Erythroblast (primary cell): ENCODE measurements at regions not wholly inside any gene's neighbourhood (a gene's known extent, or its start where the extent isn't known, plus 50 kb on each side); places are given as distances from the start of the nearest gene placed in this dataset.

Experiments
- GATA1 ChIP-seq: IDR thresholded peaks from 2 replicates; pipeline ENCODE4 v1.6.1; 2011; ENCODE audit warnings: low read depth, mild to moderate bottlenecking, control low read depth, low read length, moderate library complexity
- POLR2A ChIP-seq: IDR thresholded peaks from 2 replicates; pipeline ENCODE4 v1.6.1; 2011; ENCODE audit warnings: mild to moderate bottlenecking, low read length

- TF ChIP-seq POLR2A (no peak), GATA1 (no peak)
These were observed 724.7 kb upstream of the AUTS2 start for GRCh38 chr7:68873616-68874015.
